ENCODE measurements at regions not wholly inside any gene's neighbourhood (a gene's known extent, or its start where the extent isn't known, plus 50 kb on each side); places are given as distances from the start of the nearest gene placed in this dataset.

DNA sequence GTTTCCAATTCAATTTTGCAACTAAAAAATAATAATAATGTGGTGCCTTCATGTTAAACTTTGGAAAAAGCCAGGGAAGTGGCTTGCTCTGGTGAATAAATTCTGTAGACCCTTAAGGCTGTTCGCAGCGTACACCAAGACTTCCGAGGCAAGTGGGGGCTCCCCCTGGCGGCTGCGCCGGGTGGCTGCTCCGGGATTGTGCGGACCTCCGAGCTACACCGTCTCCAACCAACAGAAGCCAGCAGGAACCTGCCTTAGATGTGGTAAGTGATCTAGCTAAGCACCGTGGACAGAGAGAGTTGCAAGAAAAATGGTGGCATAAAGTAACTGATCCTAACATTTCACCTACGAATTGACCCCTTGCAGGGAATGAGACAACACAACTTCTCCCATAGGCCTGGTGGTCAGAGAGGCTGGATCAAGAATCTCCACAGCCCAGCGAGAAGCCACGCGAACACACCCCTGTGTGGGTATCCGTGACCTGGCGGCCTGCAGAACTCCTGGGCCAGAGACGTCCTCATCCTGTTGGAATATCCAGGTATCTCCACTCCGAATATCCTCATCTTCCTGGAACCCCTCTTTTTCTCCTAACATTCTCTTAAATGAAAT, 69.6 kb downstream of the TBXT start:
- H3K4me1 ChIP-seq = no peaks in the 10 kb centered on the region

GRCh38 chr6:166087852-166088251, 79.8 kb downstream of the TBXT start:
- H3K27ac ChIP-seq = no peak overlapping the region

More for the DNA sequence above, 69.6 kb downstream of the TBXT start:
- no peaks in the 10 kb centered on the region for H3K36me3 ChIP-seq
- peak overlapping the region in 2 of 4 donors; percentile 38 to 45 for H3K4me3 ChIP-seq
- DNase-seq = peak; percentile 27 to 72 (median 72)
- no peaks in the 10 kb centered on the region for H3K27me3 ChIP-seq
- H3K9me3 ChIP-seq = peaks cover 0 to 8% (median 3%) of the 10 kb centered on the region in 4 donors
- TF ChIP-seq CTCF (IDR thresholded peaks at IDR 0.05) = peak in 5 of 6 experiments; percentile 36 to 70 (median 64)
- no peak for TF ChIP-seq POLR2A (IDR thresholded peaks at IDR 0.05)
- no peak overlapping the region for H3K27ac ChIP-seq

GRCh38 chr6:166087246-166087645, 80.4 kb downstream of the TBXT start:
- no peak for TF ChIP-seq POLR2A (IDR thresholded peaks at IDR 0.05)
- no peak for TF ChIP-seq CTCF (IDR thresholded peaks at IDR 0.05)
- H3K9me3 ChIP-seq = no peaks in the 10 kb centered on the region
- H3K4me1 ChIP-seq = no peaks in the 10 kb centered on the region
- H3K4me3 ChIP-seq = no peak overlapping the region
- no peaks in the 10 kb centered on the region for H3K27me3 ChIP-seq
- DNase-seq = no peak
- H3K36me3 ChIP-seq = no peaks in the 10 kb centered on the region
- H3K27ac ChIP-seq = no peak overlapping the region

More at GRCh38 chr6:166087852-166088251, 79.8 kb downstream of the TBXT start:
- no peak for DNase-seq
- no peak for TF ChIP-seq POLR2A (IDR thresholded peaks at IDR 0.05)
- no peak for TF ChIP-seq CTCF (IDR thresholded peaks at IDR 0.05)
- no peak overlapping the region for H3K4me3 ChIP-seq
- H3K27me3 ChIP-seq = no peaks in the 10 kb centered on the region
- no peaks in the 10 kb centered on the region for H3K9me3 ChIP-seq
- no peaks in the 10 kb centered on the region for H3K4me1 ChIP-seq
- no peaks in the 10 kb centered on the region for H3K36me3 ChIP-seq

- Histone ChIP-seq H3K36me3 (no peaks in the 10 kb centered on the region), H3K27ac (no peak overlapping the region), H3K27me3 (no peaks in the 10 kb centered on the region), H3K4me3 (no peak overlapping the region), H3K4me1 (no peaks in the 10 kb centered on the region), H3K9me3 (no peaks in the 10 kb centered on the region)
- DNase-seq = no peak
- TF ChIP-seq POLR2A (IDR thresholded peaks at IDR 0.05) (no peak), CTCF (IDR thresholded peaks at IDR 0.05) (no peak)
These were observed 82.2 kb downstream of the TBXT start for GRCh38 chr6:166085500-166085899.

GRCh38 chr6:166084951-166085350, 82.7 kb downstream of the TBXT start:
- TF ChIP-seq POLR2A (IDR thresholded peaks at IDR 0.05) = no peak
- TF ChIP-seq CTCF (IDR thresholded peaks at IDR 0.05) = no peak
- Histone ChIP-seq H3K4me1 (no peaks in the 10 kb centered on the region), H3K36me3 (no peaks in the 10 kb centered on the region)

More at GRCh38 chr6:166084951-166085350, 82.7 kb downstream of the TBXT start:
- DNase-seq = no peak
- Histone ChIP-seq H3K27me3 (no peaks in the 10 kb centered on the region), H3K27ac (no peak overlapping the region), H3K9me3 (no peaks in the 10 kb centered on the region), H3K4me3 (no peak overlapping the region)
